ENCODE measurements at regions not wholly inside any gene's neighbourhood (a gene's known extent, or its start where the extent isn't known, plus 50 kb on each side); places are given as distances from the start of the nearest gene placed in this dataset.

- Histone ChIP-seq H4K20me1 (ENCODE audit: insufficient read depth) (no peaks in the 10 kb centered on the region), H3K27me3 (ENCODE audit: insufficient read depth, low read depth) (peaks cover 64% of the 10 kb centered on the region), H3K4me2 (no peak overlapping the region), H3K9me3 (ENCODE audit: insufficient read depth, low read depth) (no peaks in the 10 kb centered on the region), H3K4me3 (no peak overlapping the region), H3K36me3 (ENCODE audit: low read depth) (no peaks in the 10 kb centered on the region), H3F3A (ENCODE audit: insufficient read depth, low read depth) (no peaks in the 10 kb centered on the region), H3K9me2 (ENCODE audit: insufficient read depth) (no peaks in the 10 kb centered on the region), H2AFZ (no peak overlapping the region), H3K79me2 (ENCODE audit: low read depth) (no peaks in the 10 kb centered on the region), H3K27ac (no peak overlapping the region), H3K4me1 (replicated peaks; ENCODE audit: insufficient read depth) (no peaks in the 10 kb centered on the region)
- POLR2A ChIA-PET (ENCODE audit: unreplicated experiment): no interaction called here
- no TSS peak for BruUV-seq (replicated peaks)
- DNase-seq: no peak
- intact Hi-C loops (cut with micrococcal nuclease; ENCODE audit: unreplicated experiment): no loop called here
- CTCF ChIA-PET: no interaction called here
- TF ChIP-seq EZH2 (IDR thresholded peaks at IDR 0.05; ENCODE audit: low read depth): no peak
- no peak for TF ChIP-seq CTCF (conservative IDR thresholded peaks at IDR 0.05)
Observed at GRCh38 chr17:77893144-77894044, 65.1 kb upstream of the TNRC6C start.

- Histone ChIP-seq H3K79me2 (ENCODE audit: low read depth) (no peaks in the 10 kb centered on the region), H3K4me3 (no peak overlapping the region), H3K4me1 (replicated peaks; ENCODE audit: insufficient read depth) (no peaks in the 10 kb centered on the region), H3K27me3 (ENCODE audit: insufficient read depth, low read depth) (peaks cover 69% of the 10 kb centered on the region), H3K27ac (no peak overlapping the region), H3K9me3 (ENCODE audit: insufficient read depth, low read depth) (no peaks in the 10 kb centered on the region), H2AFZ (no peak overlapping the region), H3K4me2 (no peak overlapping the region), H3F3A (ENCODE audit: insufficient read depth, low read depth) (no peaks in the 10 kb centered on the region), H4K20me1 (ENCODE audit: insufficient read depth) (no peaks in the 10 kb centered on the region), H3K9me2 (ENCODE audit: insufficient read depth) (no peaks in the 10 kb centered on the region), H3K36me3 (ENCODE audit: low read depth) (no peaks in the 10 kb centered on the region)
- no peak for TF ChIP-seq EZH2 (IDR thresholded peaks at IDR 0.05; ENCODE audit: low read depth)
- TF ChIP-seq CTCF (conservative IDR thresholded peaks at IDR 0.05): no peak
- CTCF ChIA-PET: no interaction called here
- intact Hi-C loops (cut with micrococcal nuclease; ENCODE audit: unreplicated experiment): no loop called here
- DNase-seq: no peak
- no TSS peak for BruUV-seq (replicated peaks)
- POLR2A ChIA-PET (ENCODE audit: unreplicated experiment): no interaction called here
Observed at GRCh38 chr17:77894126-77894956, 64.2 kb upstream of the TNRC6C start.

- peaks cover 65% of the 10 kb centered on the region for H3K27me3 ChIP-seq (ENCODE audit: insufficient read depth, low read depth)
- DNase-seq: no peak
- no peak overlapping the region for H3K27ac ChIP-seq
- no peaks in the 10 kb centered on the region for H3F3A ChIP-seq (ENCODE audit: insufficient read depth, low read depth)
- H3K4me2 ChIP-seq: no peak overlapping the region
- H3K4me1 ChIP-seq (replicated peaks; ENCODE audit: insufficient read depth): no peaks in the 10 kb centered on the region
- TF ChIP-seq CTCF (conservative IDR thresholded peaks at IDR 0.05) (no peak), EZH2 (IDR thresholded peaks at IDR 0.05; ENCODE audit: low read depth) (no peak)
- H3K9me3 ChIP-seq (ENCODE audit: insufficient read depth, low read depth): no peaks in the 10 kb centered on the region
- intact Hi-C loops (cut with micrococcal nuclease; ENCODE audit: unreplicated experiment): no loop called here
- H3K9me2 ChIP-seq (ENCODE audit: insufficient read depth): no peaks in the 10 kb centered on the region
- no peaks in the 10 kb centered on the region for H3K79me2 ChIP-seq (ENCODE audit: low read depth)
- no peak overlapping the region for H2AFZ ChIP-seq
- ChIA-PET CTCF (no interaction called here), POLR2A (ENCODE audit: unreplicated experiment) (no interaction called here)
- no TSS peak for BruUV-seq (replicated peaks)
- H4K20me1 ChIP-seq (ENCODE audit: insufficient read depth): no peaks in the 10 kb centered on the region
- H3K4me3 ChIP-seq: no peak overlapping the region
- H3K36me3 ChIP-seq (ENCODE audit: low read depth): no peaks in the 10 kb centered on the region
Observed at GRCh38 chr17:77897741-77898301, 60.7 kb upstream of the TNRC6C start.
